Neural cell (in vitro differentiated cells): ENCODE measurements at regions not wholly inside any gene's neighbourhood (a gene's known extent, or its start where the extent isn't known, plus 50 kb on each side); places are given as distances from the start of the nearest gene placed in this dataset.

Experiments used
- H2AFZ ChIP-seq: fragments of 200-600, 300-800 bp; sonication (generic), shearing (Covaris generic); 2 replicates; pipeline ENCODE4 v1.6.0; 2014; ENCODE audit warnings: low read depth, mild to moderate bottlenecking, antibody characterized with exemption, low read length, moderate library complexity
- H3F3A ChIP-seq: fragments of 200-600 bp; shearing (Covaris generic); 2 replicates; pipeline ENCODE4 v1.6.1; 2016; ENCODE audit warnings: mild to moderate bottlenecking, moderate library complexity, mixed read lengths, antibody characterized with exemption, low read length; ENCODE audit not compliant: insufficient read depth, poor library complexity, severe bottlenecking
- H3K27ac ChIP-seq: fragments of 200-600, 300-800 bp; sonication (generic), shearing (Covaris generic); 2 replicates; pipeline ENCODE4 v1.5.1; 2014; ENCODE audit warnings: mild to moderate bottlenecking, low read length, moderate library complexity
- H3K27me3 ChIP-seq: fragments of 300-800, 200-600 bp; sonication (generic), shearing (Covaris generic); 2 replicates; pipeline ENCODE4 v1.6.0; 2014; ENCODE audit warnings: mild to moderate bottlenecking, low read depth, low read length, moderate library complexity; ENCODE audit not compliant: insufficient read depth
- H3K36me3 ChIP-seq: fragments of 300-800, 200-600 bp; sonication (generic), shearing (Covaris generic); 2 replicates; pipeline ENCODE4 v1.5.1; 2014; ENCODE audit warnings: mild to moderate bottlenecking, antibody characterized with exemption, low read length, moderate library complexity; ENCODE audit not compliant: insufficient read depth
- H3K4me2 ChIP-seq: fragments of 300-800, 200-600 bp; sonication (generic), shearing (Covaris generic); 2 replicates; pipeline ENCODE4 v1.6.0; 2014; ENCODE audit warnings: mild to moderate bottlenecking, low read length
- H3K4me3 ChIP-seq: fragments of 300-800, 200-600 bp; sonication (generic), shearing (Covaris generic); 2 replicates; pipeline ENCODE4 v1.5.1; 2014; ENCODE audit warnings: mild to moderate bottlenecking, low read length, moderate library complexity
- H3K79me2 ChIP-seq: fragments of 200-600 bp; shearing (Covaris generic); replicated peaks from 2 replicates; pipeline ENCODE4 v1.6.0; 2014; ENCODE audit warnings: mild to moderate bottlenecking, low read length, moderate library complexity; ENCODE audit not compliant: insufficient read depth
- H3K9ac ChIP-seq: fragments of 300-800, 200-600 bp; sonication (generic), shearing (Covaris generic); 2 replicates; pipeline ENCODE4 v1.6.1; 2016; ENCODE audit warnings: mild to moderate bottlenecking, low read length, mixed read lengths
- H3K9me2 ChIP-seq: fragments of 200-600 bp; shearing (Covaris generic); 2 replicates; pipeline ENCODE4 v1.6.1; 2016; ENCODE audit warnings: mild to moderate bottlenecking, low read length, mixed read lengths; ENCODE audit not compliant: insufficient read depth
- H3K9me3 ChIP-seq: fragments of 200-600, 300-800 bp; sonication (generic), shearing (Covaris generic); 2 replicates; pipeline ENCODE4 v1.6.1; 2016; ENCODE audit warnings: mild to moderate bottlenecking, mixed run types, low read length, moderate library complexity, mixed read lengths
- H4K20me1 ChIP-seq: fragments of 200-600 bp; shearing (Covaris generic); 2 replicates; pipeline ENCODE4 v1.6.1; 2016; ENCODE audit warnings: mild to moderate bottlenecking, mixed run types; ENCODE audit not compliant: insufficient read depth
- CTCF ChIP-seq: fragments of 450-650 bp; IDR thresholded peaks from 2 replicates; pipeline ENCODE4 v1.5.1; 2014; ENCODE audit warnings: antibody characterized with exemption, mild to moderate bottlenecking, moderate library complexity; ENCODE audit not compliant: poor library complexity, severe bottlenecking
- EP300 ChIP-seq: fragments of 450-650 bp; conservative IDR thresholded peaks from 2 replicates; pipeline ENCODE4 v1.6.1; 2014; ENCODE audit warnings: antibody characterized with exemption, mild to moderate bottlenecking, moderate library complexity; ENCODE audit not compliant: poor library complexity, severe bottlenecking
- EZH2 ChIP-seq: fragments of 200-600, 300-800 bp; shearing (Covaris generic), sonication (generic); IDR thresholded peaks from 2 replicates; pipeline ENCODE4 v1.6.1; 2014; ENCODE audit warnings: antibody characterized with exemption, low read length, borderline replicate concordance, mild to moderate bottlenecking; ENCODE audit not compliant: insufficient read depth, poor library complexity, severe bottlenecking
- MXI1 ChIP-seq: fragments of 450-650 bp; conservative IDR thresholded peaks from 2 replicates; pipeline ENCODE4 v1.6.1; 2014; ENCODE audit warnings: antibody characterized with exemption, mild to moderate bottlenecking; ENCODE audit not compliant: poor library complexity, severe bottlenecking
- POLR2AphosphoS5 ChIP-seq: IDR thresholded peaks from 2 replicates; pipeline ENCODE4 v1.6.1; 2012
- RAD21 ChIP-seq: fragments of 450-650 bp; conservative IDR thresholded peaks from 2 replicates; pipeline ENCODE4 v1.6.1; 2014; ENCODE audit warnings: antibody characterized with exemption, mild to moderate bottlenecking, moderate library complexity
- REST ChIP-seq: IDR thresholded peaks from 2 replicates; pipeline ENCODE4 v1.6.1; 2012; ENCODE audit warnings: borderline replicate concordance
- SMC3 ChIP-seq: fragments of 450-650 bp; conservative IDR thresholded peaks from 2 replicates; pipeline ENCODE4 v1.6.1; 2014; ENCODE audit warnings: antibody characterized with exemption, mild to moderate bottlenecking, moderate library complexity; ENCODE audit not compliant: poor library complexity
- TAF1 ChIP-seq: IDR thresholded peaks from 2 replicates; pipeline ENCODE4 v1.6.1; 2012; ENCODE audit warnings: low read depth

GRCh38 chr10:24779737-24780136, 56.0 kb upstream of the ARHGAP21 start:
- Histone ChIP-seq H3K36me3 (no peaks in the 10 kb centered on the region), H3K4me2 (no peak overlapping the region)

GRCh38 chr10:24778298-24778697, 54.6 kb upstream of the ARHGAP21 start:
- Histone ChIP-seq H3K27me3 (no peaks in the 10 kb centered on the region), H4K20me1 (no peaks in the 10 kb centered on the region), H2AFZ (no peak overlapping the region), H3K9me3 (no peaks in the 10 kb centered on the region), H3K79me2 (no peaks in the 10 kb centered on the region), H3K4me3 (no peak overlapping the region), H3K4me2 (no peak overlapping the region), H3K27ac (no peak overlapping the region), H3K9me2 (no peaks in the 10 kb centered on the region), H3F3A (no peaks in the 10 kb centered on the region), H3K9ac (no peak overlapping the region), H3K36me3 (no peaks in the 10 kb centered on the region)
- no peak for TF ChIP-seq SMC3
- TF ChIP-seq POLR2AphosphoS5, result no peak
- TF ChIP-seq EP300, result no peak
- no peak for TF ChIP-seq REST
- TF ChIP-seq MXI1, result no peak
- TF ChIP-seq CTCF, result no peak
- no peak for TF ChIP-seq TAF1

More at GRCh38 chr10:24779737-24780136, 56.0 kb upstream of the ARHGAP21 start:
- Histone ChIP-seq H3K27me3 (no peaks in the 10 kb centered on the region), H3F3A (no peaks in the 10 kb centered on the region), H3K9ac (no peak overlapping the region), H3K9me3 (no peaks in the 10 kb centered on the region), H3K4me3 (no peak overlapping the region), H3K27ac (no peak overlapping the region), H2AFZ (no peak overlapping the region), H3K9me2 (no peaks in the 10 kb centered on the region), H4K20me1 (no peaks in the 10 kb centered on the region), H3K79me2 (no peaks in the 10 kb centered on the region)
- TF ChIP-seq REST (no peak), CTCF (no peak), RAD21 (no peak), SMC3 (no peak), EZH2 (no peak), MXI1 (no peak), POLR2AphosphoS5 (no peak)
